GM18870 (cell line): ENCODE measurements at regions not wholly inside any gene's neighbourhood (a gene's known extent, or its start where the extent isn't known, plus 50 kb on each side); places are given as distances from the start of the nearest gene placed in this dataset.
"Not testable (repeated sequence)": the region's sequence is repeated elsewhere in the genome, so short reads cannot be mapped to it uniquely, and the experiment has no call there.

ENCODE experiments used
- ATAC-seq: cut with Tn5 transposase; IDR thresholded peaks from one replicate; pipeline ENCODE4 v1.9.1; 2021; ENCODE audit warnings: moderate library complexity; ENCODE audit not compliant: unreplicated experiment

GRCh38 chr17:53765609-53766008, 57.1 kb upstream of the KIF2B start:
- ATAC-seq: no peak

- no peak for ATAC-seq
Observed at GRCh38 chr17:53765129-53765528, 57.6 kb upstream of the KIF2B start.

GRCh38 chr17:53757559-53757958, 65.2 kb upstream of the KIF2B start:
- ATAC-seq: no peak

- ATAC-seq: not testable (repeated sequence)
Observed at GRCh38 chr17:53757116-53757515, 65.6 kb upstream of the KIF2B start.

GRCh38 chr17:53749178-53749577, 73.5 kb upstream of the KIF2B start:
- ATAC-seq: no peak

GRCh38 chr17:53748159-53748820, 74.4 kb upstream of the KIF2B start:
- not testable (repeated sequence) for ATAC-seq

GRCh38 chr17:53740312-53740711, 82.4 kb upstream of the KIF2B start:
- ATAC-seq: no peak

GRCh38 chr17:53736516-53737240, 86.0 kb upstream of the KIF2B start:
- no peak for ATAC-seq

GRCh38 chr17:53724726-53725125, 98.0 kb upstream of the KIF2B start:
- no peak for ATAC-seq

GRCh38 chr17:53722407-53722806, 100.3 kb upstream of the KIF2B start:
- ATAC-seq: no peak

- no peak for ATAC-seq
Observed at GRCh38 chr17:53721101-53721500, 101.6 kb upstream of the KIF2B start.

- ATAC-seq: no peak
Observed at GRCh38 chr17:53719229-53719628, 103.5 kb upstream of the KIF2B start.

GRCh38 chr17:53707566-53707965, 115.2 kb upstream of the KIF2B start:
- no peak for ATAC-seq

GRCh38 chr17:53696286-53696685, 126.4 kb upstream of the KIF2B start:
- ATAC-seq: no peak

- no peak for ATAC-seq
Observed at GRCh38 chr17:53687324-53687723, 135.4 kb upstream of the KIF2B start.

GRCh38 chr17:53680745-53681144, 142.0 kb upstream of the KIF2B start:
- no peak for ATAC-seq

- no peak for ATAC-seq
Observed at GRCh38 chr17:53668854-53669253, 153.9 kb upstream of the KIF2B start.

GRCh38 chr17:53662608-53663007, 160.1 kb upstream of the KIF2B start:
- ATAC-seq: no peak

GRCh38 chr17:53659181-53659580, 163.5 kb upstream of the KIF2B start:
- no peak for ATAC-seq

GRCh38 chr17:53655591-53655990, 167.1 kb upstream of the KIF2B start:
- ATAC-seq: no peak

- ATAC-seq: no peak
Observed at GRCh38 chr17:53649201-53649600, 173.5 kb upstream of the KIF2B start.

- no peak for ATAC-seq
Observed at GRCh38 chr17:53646835-53647234, 175.9 kb upstream of the KIF2B start.

GRCh38 chr17:53640808-53641207, 181.9 kb upstream of the KIF2B start:
- no peak for ATAC-seq
